GM19372 (cell line): ENCODE measurements at regions not wholly inside any gene's neighbourhood (a gene's known extent, or its start where the extent isn't known, plus 50 kb on each side); places are given as distances from the start of the nearest gene placed in this dataset.

Experiments used
- ATAC-seq: cut with Tn5 transposase; IDR thresholded peaks from one replicate; pipeline ENCODE4 v1.9.1; 2021; ENCODE audit warnings: mild to moderate bottlenecking, low read depth, moderate library complexity; ENCODE audit not compliant: unreplicated experiment

DNA sequence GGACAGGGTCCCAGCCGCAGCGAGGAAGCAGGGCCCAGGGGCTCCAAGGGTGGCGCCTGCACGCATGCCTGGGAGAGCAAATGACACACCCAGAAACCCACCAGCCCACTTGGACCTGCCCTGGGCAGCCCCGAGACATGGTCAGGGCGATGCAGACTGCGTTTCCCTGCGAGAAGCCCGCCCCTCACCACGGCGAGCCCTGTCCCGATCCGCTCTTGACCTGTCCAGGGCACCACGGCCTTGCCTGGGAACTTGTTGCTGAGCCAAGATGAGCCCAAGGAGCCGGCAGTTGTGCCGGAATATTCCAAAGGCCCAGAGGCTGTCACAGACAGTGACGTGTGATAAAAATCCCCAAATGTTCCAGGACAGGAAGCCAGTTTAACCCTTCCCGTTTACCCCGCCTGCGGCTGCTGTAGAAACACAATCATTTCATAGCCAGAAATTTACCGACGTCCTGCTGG lies 78.1 kb downstream of the SIK1 start:
- no peak for ATAC-seq

- no peak for ATAC-seq
Measured at GRCh38 chr21:43348170-43348766, 78.7 kb downstream of the SIK1 start.

- ATAC-seq: no peak
Measured at GRCh38 chr21:43347461-43348169, 79.3 kb downstream of the SIK1 start.

- ATAC-seq: no peak
Measured at GRCh38 chr21:43346551-43346950, 80.4 kb downstream of the SIK1 start.

- ATAC-seq: no peak
Measured at GRCh38 chr21:43345746-43346409, 81.1 kb downstream of the SIK1 start.

DNA sequence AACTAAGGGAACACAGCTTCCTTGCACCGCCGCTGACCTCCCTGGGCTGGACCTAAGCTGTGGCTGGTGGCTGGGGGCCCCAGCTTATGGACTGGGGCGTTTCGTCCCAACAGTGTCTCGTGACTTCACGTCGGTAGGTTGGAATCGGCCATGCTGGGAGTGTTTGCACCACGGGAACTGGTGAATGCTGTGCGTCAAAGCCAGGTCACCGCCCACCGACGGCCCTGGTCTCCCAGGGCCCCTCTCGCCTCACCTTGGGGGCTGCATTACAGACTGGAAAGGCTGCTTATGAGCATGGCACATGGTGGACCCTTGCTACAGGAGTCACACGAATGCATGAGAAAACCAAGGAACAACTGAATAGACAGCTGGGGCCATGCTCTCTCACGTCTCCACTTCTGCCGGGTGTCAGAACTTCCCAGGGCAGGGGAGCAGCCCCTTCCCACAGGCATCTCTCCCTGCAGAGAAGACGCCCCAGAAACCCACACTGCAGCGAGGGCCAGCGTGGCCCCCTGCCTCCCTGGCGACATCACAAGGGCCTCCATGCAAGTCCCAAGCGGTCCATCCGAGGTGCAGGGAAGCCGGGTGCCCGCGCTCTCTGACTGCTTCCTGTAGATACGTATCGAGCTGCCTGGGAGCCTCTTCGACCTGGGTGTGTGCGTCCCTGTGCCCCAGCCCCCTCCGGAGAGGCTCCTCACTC lies 81.7 kb downstream of the SIK1 start:
- no peak for ATAC-seq

DNA sequence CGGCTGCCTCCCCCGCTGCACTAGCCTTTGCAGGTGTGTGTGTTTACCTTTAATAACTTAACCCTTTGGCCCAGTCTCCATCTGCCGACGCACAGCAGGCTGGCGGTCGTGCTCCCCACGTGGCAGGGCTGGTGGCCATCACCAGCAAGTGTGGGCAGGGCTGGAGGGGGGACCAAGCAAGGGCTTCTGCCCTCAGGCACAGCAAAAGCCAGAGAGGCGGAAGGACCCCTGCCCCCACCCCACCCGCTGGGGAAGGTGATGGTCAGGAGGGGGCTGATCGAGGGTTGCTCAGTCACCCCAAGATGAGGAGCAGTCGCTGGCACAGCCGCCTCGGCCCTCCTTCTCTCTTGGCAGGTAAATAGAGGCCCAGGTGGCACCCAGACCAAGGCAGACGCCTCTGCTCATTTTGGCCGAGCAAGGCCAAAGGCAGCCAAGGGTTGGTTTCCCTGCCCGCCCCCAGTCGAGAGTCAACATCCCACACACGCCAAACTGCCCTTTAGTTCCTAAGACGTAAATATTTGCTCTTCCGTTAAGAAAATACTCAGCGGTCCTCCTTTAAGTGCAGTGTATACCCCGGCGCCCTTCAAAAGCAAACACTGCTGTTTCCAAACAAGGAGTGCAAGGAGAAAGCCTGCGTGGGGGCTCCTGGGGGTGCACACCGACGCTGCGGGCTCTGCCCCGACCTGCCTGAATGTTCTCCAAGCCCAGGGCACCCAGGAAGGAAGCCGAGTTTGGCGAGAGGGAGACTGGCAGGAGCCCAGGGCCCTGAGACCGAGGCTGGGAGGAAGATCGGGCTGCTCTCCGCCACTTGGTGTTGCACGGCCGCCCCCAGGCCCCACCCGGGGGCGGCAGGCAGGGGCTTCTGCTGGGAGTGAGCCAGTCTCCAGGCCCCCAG lies 82.7 kb downstream of the SIK1 start:
- no peak for ATAC-seq

DNA sequence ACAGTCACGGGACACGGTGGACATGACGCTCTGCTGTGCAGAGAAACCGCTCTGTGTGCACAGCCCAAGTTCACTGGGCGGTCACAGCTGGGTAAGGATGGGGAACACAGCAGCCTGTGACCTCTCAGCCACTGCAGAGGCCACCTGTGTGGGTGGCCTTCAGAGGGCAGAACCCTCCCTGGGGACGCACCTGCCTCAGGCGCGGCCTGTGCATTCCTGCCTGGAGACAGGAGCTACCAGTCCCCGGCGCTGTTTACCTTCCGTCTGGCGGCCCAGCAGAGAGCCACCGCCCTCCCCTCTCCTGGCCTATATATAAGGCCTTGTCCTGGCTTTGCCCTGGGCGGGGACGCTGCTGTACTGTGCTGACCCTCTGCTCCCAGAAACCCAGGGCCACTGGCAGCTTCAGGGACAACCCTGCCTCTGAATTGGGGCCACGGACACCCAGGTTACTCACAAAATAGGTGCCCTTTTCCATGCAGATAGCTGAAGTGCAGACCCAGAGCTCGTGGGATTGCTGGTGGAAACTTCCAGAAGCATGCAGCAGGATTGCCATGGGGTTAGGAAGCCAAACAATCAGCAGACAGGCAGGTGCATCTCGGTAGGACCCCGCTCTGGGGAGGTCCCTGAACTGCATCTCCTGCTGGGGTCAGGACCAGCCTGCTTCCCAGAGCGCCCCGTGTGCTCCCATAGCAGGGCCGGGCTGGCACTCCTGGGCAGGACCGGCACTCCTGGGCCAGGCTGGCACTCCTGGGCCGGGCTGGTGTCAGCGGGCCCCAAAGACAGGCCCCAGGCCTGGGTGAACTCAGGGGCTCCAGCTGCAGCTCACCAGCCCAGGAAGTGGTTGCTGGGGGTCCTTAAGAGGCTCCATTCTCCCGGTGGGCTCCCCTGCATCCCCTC lies 83.6 kb downstream of the SIK1 start:
- ATAC-seq: no peak

DNA sequence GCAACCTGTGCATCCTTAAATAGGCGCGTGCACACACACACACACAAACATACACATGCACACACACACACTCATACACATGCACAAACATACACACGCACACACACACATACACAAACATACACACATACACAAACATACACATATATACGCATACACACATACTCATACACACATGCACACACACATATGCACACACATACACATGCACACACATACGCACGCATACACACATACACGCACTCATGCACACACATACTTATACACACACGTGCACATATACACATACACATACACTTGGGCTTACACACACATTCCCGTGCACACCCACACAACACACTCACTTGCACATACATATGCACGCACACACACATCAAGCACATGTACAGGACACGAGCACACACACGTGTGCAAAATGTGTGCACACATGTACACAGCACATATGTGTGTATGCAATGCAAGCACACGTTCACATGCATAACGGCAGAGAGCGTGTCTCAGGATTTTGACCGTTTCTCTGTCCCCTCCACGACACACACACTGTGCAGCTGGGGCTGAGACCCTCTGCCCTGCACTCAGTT lies 84.5 kb downstream of the SIK1 start:
- no peak for ATAC-seq

GRCh38 chr21:43341378-43342161 lies 85.4 kb downstream of the SIK1 start:
- ATAC-seq: no peak

- ATAC-seq: no peak
Measured at GRCh38 chr21:43340491-43341377, 86.2 kb downstream of the SIK1 start.

DNA sequence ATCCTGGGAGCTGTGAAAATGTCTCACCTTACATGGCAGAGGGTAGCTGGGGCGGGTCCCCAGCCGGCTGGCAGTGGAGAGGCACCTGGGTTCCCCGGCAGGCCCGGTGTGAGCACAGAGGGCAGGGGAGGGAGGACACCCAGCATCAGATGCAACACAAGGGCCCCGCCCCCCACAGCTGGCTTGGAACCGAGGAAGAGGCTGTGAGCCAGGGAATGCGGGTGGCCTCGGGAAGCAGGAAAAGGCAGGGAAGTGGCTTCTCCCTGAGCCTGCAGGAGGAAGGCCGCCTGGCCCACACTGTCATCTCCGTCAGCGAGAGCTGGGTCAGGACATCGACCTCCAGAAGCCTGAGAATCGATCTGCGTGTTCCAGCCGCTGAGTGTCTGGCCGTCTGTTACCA lies 87.3 kb downstream of the SIK1 start:
- ATAC-seq: no peak

- no peak for ATAC-seq
Measured at GRCh38 chr21:43338951-43339350, 88.0 kb downstream of the SIK1 start.

- ATAC-seq: no peak
Measured at GRCh38 chr21:43337901-43338655, 88.9 kb downstream of the SIK1 start.

DNA sequence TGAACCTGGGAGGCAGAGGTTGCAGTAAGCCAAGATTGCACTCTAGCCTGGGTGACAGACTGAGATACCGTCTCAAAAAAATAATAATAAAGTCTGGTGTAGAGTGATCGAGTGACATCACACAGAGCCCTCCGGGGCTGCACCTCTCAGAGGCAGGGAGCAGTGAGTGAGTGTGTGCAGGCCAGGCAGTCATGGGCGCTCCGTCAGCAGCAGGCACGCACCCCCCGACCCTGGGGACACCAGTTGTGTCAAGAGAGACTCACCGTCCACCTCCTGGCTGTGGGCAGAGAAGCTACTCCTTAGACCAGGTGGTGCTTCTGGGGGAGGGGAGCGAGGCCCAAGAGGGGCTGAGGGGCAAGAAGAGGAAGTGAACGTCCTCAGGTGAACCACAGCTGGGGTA lies 91.8 kb downstream of the SIK1 start:
- ATAC-seq: no peak

- ATAC-seq: no peak
Measured at GRCh38 chr21:43334214-43334958, 92.5 kb downstream of the SIK1 start.
